CD4-positive, alpha-beta T cell treated with Interleukin-15 for 1 hour (primary cell): ENCODE measurements at regions not wholly inside any gene's neighbourhood (a gene's known extent, or its start where the extent isn't known, plus 50 kb on each side); places are given as distances from the start of the nearest gene placed in this dataset.
"Not testable (repeated sequence)": the region's sequence is repeated elsewhere in the genome, so short reads cannot be mapped to it uniquely, and the experiment has no call there.

ENCODE experiments used
- DNase-seq: peaks from one replicate; pipeline ENCODE4 v3.0.0-alpha.2; 2020

DNA sequence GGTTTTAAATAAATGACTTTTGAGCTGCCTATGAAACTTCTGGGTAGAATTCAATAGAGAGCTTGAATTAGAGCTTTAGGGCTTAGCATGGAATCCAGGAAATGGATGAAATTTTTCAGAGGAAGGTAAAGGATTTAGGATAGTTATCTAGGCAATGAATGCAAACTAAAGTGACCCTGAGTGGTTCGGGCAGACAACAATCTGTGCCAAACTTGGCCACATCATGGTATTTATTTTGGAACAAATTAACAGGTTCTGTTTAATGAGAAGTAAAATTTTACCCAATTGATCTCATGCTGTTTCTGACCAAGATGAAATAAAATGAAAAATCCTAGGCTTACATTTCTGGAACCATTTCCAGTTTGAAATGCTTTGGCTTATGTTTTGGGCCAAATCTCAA, 934.4 kb downstream of the MAT2B start:
- no peak for DNase-seq

DNA sequence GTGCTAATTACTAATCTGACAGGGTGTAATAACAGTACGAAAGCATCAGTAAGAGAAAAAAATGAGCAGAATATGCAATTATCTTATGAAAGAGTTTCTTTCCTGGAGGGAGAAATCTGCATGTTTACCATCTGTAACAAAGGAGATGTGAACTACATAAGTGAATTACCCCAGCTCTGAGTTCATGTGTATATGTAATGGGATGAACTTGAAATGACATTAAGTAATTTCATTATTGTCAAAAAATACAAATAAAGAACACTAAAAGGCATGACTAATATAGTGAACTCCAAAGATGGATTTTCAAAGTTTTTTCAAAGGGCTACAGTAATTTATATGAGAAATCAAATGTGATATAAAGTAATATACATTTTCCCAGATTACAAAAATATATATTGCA, 944.0 kb downstream of the MAT2B start:
- no peak for DNase-seq

DNA sequence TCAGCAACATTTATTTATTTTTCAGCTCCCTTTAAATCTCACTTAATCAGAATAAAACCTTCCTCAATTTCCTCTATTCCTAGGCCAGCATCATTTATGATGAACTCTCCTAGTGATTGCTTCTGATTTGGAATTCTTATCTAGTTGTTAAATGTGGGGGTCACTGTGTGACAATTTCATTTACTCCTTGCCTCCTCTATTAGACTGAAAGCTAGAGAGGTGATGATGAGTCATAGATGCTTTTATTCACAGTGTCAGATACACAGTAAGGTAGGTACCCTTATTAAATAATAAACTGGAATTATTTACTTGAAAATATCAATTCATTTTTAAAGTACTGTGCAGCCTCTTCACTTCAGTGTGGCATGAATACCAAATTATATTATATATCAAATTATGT, 960.6 kb downstream of the MAT2B start:
- no peak for DNase-seq

DNA sequence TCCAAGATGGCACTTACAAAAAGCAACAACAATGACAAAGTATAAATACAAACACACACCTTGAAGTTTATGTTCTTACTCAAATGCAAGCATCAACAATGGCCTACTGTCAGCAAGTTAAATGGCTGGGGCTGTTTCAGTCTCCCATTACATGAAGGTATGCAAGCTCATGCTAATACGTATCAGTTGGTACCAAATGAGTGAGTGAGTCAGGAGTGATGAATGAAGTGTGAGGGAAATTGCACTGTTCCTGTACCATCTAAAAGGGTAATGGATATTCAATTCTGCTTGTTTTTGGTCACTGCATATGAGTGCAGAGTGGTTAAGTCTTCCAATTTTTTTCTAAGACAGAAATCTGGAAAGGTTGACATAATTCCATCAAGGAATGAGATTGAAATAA, 964.9 kb downstream of the MAT2B start:
- no peak for DNase-seq

DNA sequence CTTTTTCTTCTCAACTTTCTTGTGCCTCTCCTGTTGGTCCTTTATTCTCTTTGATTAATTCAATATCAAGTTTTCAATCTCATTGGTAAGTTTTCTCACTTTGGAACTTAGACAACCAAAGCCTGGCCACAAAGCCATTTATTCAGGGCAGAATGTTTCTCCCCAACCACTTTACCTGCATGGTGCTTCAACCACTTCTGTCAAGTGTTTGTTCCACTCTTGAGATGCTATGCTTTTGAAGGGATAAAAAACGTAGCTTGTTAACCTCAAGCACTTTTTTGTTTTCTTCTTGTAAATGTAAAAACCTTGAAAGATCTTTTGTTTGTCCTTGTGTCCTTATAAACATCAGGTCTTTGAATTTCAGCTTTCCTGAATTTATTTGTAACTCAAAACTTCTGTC, 966.7 kb downstream of the MAT2B start:
- DNase-seq: no peak

DNA sequence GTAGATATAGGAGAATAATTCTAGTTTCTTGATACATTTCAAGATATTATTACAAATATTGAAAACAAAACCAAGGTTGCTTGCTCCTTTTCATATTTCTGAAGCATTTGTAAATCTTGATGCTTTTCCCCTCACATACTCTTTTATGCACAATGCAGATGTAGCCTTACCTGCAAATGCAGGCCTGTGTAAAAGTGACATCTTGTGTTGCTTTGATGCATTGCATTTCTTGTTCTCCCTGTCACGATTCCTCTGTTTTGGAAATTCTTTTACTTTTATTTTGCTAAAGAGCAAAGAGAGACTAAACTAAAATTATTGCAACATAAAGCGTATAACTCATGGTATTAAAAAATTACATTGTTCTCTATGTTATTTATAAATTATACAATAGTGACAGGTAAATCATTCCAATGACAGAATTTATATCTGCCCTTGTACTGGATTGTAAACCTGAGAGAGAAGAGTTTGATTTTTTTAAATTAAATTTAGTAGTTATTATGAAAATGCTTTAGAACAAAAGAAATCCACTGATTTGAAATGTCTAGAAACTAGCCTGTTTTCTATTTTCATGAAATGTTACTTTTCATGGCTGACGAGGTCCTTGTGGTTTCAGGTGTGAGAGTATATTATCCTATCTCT, 970.0 kb downstream of the MAT2B start:
- no peak for DNase-seq

DNA sequence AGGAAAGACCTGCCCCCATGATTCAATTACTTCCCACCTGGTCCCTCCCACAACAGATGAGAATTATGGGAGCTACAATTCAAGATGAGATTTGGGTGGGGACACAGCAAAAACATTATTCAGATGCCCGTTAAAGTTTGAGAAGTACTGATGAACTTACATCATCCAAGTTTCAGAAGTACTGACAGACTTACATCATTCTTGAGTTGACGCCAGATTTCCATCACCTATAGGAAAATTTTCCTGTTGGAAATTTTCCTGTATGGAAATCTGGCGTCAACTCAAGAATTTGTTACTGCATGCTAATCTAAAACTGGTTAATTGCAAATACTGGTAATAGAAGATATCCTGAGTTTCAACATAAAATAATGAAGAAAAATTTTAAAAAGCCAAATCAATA, 975.9 kb downstream of the MAT2B start:
- DNase-seq: no peak

DNA sequence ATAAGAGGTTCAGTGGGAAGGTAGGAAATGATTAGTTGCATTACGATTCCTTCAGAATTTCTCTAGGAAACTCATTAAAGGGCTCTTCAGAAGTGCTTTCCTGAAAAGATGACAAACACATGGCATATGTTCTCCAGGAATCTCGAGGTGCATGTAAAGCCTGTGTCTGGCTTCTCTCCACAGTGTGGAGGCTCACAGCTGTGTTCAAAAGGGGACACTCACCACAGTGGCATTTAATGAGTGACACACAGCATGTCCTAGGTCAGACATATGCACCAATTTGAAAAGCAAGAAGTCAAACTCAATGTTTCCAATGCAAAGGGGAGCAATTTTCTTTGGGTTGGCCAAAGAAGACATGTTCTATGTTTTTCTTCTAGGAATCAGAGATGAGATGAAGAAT, 976.9 kb downstream of the MAT2B start:
- DNase-seq: no peak

DNA sequence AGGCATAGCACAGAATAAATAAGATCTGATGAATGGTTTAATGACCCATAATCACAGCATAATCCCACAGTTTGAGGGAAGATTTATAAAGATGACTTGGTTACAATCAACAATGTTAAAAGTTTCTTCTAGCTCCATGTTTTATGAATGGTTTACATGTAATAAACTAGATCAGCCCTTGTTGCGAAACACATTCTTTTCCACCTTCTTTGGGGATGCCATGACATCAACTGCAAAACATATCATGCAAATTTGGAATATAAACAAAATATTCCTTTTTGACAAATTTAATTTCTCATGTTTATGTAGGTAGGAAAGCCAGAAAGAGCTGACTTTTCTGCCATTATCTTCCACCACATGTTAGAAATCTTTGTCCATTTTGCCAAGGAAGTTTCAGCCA, 979.5 kb downstream of the MAT2B start:
- DNase-seq: no peak

DNA sequence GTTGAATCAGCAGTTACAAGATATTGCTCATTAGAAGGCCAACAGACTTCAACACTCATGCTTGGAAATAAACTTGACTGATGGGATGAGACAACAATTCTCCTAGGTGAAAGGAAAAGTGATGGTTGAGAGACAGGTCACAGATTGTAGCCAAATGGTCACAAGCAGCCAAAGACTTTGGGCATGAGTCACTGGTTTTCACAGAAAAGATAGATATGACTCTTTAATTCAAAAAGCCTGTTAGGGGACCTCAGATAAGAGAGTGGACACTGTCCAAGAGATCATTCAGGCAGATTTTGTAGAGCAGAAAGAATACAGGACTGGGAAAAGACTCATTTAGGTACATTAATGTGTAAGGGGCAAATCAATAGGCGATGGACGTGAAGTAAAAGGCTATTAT, 982.5 kb downstream of the MAT2B start:
- no peak for DNase-seq

DNA sequence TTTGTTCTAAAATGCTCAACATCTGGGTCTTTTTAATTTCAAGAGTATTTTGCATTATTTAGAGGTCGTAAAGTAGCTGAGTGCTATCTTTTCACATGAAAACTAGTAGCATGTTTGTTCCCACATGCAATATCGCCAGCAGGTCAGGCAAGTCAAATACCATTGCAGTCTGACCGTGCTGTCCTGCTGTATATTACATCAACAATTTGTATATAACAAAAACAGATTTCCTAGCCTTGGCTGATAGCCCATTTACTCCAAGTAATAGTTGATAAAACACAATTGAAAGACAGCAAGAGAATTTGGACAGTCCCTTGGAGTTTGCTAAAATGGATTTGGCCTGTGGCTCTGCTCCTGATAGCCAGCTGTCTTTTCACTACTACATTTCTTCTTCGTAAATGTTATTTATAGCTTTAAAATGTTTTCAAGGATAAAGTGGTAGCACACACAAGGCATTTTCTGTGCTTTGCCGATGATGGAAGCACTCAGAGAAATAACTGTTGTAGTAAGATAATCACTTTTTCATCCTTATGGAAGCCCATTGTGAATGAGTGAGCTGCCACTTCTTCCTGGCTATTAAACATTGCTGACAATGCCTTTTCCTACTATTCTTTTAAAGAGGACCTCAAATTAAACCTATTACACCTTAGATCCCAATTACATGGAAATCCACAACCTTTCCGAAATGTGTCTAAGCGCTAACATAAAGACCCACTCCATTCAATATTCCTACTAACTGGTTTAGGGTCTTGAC, 992.1 kb downstream of the MAT2B start:
- no peak for DNase-seq

DNA sequence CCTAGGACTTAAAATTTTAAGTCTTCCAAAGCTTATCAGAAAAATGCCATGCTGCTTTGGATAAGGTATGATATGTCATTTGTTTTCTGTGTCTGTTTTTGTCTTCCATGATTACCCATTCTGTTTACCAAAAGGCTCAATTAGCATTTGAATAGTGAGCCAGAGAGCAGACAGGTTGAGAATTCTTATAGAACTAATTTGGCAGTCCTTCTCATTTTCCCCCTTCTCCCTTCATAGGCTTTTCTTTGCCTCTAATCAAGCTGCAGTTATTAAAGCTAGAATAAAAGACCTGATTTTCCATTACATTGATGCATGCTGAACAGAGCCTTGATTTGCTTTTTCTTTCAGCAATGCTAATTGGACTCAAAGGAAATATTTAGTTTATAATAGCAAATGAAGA, 993.0 kb downstream of the MAT2B start:
- no peak for DNase-seq

DNA sequence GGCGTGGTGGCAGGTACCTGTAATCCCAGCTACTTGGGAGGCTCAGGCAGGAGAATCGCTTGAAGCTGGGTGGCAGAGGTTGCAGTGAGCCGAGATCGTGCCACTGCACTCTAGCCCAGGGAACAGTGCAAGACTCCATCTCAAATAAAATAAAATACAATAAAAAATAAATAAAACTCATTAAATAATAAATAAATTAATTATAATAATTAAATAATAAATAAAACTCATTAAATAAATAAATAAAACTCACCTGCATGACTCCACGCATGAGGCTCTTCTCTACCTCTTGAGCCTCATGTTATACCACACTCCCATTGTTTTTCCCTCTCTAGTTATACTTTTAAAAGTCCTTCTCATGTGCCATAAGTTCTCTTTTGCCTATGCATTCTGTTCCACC, 995.4 kb downstream of the MAT2B start:
- no peak for DNase-seq

DNA sequence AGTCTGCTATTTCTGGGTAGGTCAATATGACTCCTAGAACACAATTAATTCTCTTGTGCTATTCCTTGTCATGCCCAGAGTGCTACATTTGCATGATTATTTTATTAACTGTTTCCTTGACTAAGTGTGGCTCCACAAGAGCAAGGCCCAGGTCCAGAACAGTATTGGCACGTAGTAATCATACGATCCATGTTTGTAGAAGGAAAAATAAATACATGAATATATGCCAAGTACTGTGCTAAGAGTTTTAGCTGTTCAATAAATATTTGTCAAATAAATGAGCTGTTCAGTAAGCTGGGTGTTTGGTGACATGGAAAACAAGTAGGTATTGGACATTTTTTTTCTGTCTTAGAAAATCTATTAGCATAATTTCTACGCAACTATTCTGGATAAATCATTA, 995.9 kb downstream of the MAT2B start:
- no peak for DNase-seq

DNA sequence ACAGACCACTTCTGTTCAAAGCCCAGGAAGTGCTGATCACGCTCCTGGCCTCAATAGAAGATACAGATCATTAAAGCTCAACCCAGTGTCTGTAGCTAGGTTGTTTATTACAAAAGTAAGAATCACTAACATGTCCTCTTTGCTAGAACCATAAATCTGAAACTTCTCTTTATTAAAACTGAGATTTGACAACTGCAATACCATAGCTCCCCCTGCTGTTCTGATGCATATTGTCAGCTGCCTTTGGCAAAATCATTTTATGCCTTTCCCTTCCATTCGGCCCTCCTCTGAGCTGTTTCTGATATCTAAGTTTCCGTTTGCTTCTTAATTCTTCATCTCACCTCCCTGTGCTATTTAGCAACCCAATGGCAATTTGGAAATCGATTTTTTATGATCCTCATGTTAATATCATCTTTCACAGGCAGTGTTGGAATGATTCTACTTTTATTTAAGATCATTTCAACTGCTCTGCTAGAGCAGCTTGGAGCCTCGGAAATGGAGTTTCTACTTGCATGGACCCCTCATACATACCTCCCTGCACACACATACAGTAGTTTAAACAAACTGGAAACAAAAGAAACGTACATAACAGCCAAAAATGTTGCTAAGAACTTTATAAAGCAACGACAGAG, 998.8 kb downstream of the MAT2B start:
- no peak for DNase-seq

DNA sequence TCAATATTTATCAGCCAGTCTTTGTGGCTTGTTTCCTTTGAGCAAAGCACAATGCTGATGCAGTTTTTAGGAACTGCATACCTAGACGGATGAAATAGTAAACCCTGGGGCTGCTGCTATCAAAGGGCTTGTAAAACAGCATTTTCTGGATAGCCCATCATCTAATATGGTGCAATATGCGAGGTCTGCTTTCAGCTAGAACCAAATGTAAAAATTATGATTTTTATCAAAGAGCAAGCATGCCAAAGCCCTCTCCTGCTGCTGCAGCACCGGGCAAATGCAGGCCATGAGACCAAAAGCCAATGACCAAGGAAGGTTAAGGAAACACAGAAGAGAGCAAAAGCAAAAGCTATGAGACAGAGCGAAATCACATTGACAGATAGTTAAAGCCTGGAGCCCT, 1000.4 kb downstream of the MAT2B start:
- DNase-seq: no peak

DNA sequence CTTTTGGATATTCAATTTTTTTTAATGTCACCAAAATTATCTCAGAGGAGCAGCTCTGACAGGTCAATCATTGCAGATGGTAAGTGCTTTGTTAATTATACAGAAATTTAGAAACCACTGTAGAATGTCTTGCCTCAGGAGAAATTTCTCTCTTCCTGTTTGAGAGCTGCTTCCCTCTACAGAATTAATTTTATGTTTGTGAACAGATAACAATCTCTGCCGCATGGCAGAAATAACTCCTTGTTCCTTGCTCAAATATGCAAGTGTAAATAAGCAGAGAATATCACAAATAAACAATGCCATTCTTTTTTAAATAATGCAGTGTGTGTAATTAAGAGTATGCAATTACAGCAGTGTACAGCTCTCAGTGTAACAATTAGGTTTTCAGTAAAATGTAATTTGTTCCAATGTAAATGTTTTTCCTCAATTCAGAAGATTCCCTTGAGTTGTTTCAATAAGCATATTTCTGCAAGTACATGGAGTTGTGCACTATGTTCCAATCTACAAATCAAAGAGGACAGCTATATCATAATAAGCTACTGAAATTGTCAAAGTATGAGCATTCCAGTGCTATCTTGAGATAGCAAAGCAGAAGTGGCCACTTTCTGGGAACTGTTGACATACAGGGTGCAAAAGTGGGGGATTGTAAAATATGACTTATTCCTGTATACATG, 1012.8 kb downstream of the MAT2B start:
- no peak for DNase-seq

DNA sequence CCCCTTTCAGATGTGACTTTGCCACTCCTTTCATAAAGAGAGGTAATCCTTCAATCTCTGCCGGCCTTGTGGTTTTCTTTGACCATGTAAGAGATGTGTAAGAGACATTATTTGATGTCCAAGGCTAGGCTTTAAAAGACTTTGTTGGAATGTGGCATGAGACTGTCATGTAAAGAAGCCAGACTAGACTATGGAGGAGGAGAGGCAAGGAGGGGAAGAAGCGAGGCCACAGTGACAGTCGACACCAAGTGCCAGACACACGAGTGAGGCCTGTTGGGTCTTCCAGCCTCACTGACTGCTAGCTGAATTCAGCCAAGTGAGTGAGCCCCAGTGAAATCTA, 1013.3 kb downstream of the MAT2B start:
- no peak for DNase-seq

DNA sequence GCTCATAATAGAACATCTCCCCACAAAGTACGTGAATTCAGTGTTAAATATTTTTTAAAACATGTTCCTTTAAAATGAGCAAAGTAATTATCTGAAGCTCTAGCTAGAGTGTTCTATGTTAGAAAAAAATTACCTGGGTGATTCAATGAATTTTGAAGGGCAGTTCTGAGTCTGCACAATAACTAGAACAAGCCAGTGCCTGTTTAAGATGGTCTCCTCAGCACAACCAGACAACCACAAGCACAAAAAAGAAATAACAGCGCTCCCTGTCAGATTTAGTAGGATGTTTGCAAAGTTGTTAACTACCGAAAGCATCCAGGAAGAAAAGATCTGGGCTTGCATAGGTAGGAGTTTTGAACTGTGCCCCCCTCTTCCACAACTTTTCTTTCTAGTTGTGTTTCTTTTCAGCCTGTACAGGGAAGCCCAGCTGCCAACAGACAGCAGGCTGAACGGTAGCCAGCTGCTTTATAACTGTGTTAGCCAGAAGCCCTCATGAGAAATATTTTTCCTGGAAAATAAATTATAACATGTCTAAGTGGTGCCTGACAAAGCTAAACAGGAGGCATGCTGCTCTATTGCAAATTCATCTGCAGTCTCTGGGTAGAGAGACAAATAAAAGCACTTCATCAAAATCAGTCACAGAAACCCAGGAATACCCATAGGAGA, 1026.9 kb downstream of the MAT2B start:
- no peak for DNase-seq

DNA sequence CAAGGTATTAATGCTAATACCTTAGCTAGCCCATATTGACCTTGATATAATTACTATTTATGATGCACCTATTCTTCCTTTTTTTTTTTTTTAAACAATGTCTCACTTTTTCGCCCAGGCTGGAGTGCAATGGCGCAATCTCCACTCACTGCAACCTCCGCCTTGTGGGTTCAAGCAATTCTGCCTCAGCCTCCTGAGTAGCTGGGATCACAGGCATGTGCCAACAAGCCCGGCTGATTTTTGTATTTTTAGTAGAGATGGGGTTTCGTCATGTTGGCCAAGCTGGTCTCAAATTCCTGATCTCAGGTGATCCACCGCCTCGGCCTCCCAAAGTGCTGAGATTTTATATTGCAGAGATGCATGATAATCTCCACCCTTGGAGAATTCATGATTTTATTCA, 1028.0 kb downstream of the MAT2B start:
- DNase-seq: not testable (repeated sequence)

DNA sequence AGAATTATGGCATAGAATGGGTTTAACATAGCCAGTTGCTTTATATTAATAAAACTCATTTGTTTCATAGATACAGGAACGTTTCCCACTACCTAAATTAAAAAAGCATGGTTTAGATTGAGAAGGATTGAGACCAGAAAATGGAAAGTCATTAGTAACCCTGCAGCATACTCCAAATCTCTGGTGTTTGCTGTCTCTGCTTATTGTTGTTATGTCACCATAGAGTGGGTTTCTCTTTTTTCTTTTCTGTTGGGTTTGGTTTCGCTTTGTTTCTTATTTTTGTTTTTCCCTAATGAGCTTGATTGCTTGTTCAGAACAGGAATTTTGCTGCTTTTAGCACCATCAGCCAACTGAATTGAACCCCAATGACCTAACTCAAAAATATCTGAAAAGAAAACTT, 1034.8 kb downstream of the MAT2B start:
- DNase-seq: no peak

DNA sequence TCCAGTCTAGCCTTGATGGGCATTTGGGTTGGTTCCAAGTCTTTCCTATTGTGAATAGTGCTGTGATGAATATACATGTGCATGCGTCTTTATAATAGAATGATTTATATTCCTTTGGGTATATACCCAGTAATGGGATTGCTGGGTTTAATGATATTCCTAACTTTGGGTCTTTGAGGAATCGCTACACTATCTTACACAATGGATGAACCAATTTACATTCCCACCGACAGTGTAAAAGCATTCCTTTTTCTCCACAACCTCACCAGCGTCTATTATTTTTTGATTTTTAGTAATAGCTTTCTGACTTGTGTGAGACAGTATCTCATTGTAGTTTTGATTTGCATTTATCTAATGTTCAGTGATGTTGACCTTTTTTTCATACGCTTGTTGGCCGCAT, 1040.1 kb downstream of the MAT2B start:
- DNase-seq: no peak

DNA sequence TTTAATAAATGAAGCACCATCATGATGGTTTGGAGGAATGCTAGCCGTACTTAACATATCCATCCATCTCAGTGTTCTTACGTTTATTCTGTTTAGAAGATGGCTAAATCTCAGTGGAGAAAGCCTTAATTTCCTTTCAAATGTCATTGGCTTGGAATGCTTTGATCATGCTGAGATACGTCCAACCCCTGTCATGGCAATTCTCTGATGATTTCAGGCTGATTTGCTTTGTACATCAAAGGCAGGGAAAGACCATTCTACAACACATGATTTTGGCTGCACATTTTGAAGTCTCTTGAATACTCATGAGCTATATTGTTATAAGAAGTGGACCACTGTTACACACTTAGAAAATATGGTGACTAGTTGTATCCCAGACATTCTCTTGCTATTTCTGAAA, 1048.4 kb downstream of the MAT2B start:
- DNase-seq: no peak

DNA sequence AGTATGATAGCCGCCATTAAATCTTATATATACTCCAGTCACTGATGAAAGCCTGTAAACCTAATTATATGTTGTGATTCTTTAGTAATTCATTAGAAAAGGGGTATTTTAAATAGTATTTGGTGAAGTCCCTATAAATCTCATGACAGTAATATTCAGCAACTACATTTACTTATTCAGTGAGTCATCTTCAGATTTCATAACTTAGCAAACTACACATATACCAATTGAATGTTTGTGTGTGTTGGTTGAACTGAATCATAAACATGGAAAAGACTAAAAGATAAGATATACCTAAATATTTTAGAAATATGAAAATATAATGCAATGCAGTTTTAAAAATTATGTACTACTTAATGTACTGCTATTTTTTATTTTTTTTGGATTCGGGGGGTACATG, 1050.4 kb downstream of the MAT2B start:
- no peak for DNase-seq
